ENCODE measurements at regions not wholly inside any gene's neighbourhood (a gene's known extent, or its start where the extent isn't known, plus 50 kb on each side); places are given as distances from the start of the nearest gene placed in this dataset.

GRCh38 chr13:58059624-58060023 lies 428.1 kb downstream of the PCDH17 start:
- Histone ChIP-seq H3K27ac (no peak overlapping the region), H3K36me3 (no peaks in the 10 kb centered on the region), H3K27me3 (no peaks in the 10 kb centered on the region), H3K9me3 (peaks cover 0 to 3% (median 0%) of the 10 kb centered on the region in 12 donors), H3K4me3 (no peak overlapping the region), H3K4me1 (no peaks in the 10 kb centered on the region)
- ATAC-seq (no peak), DNase-seq (no peak)
- 76 to 90% (median 81%) methylated on average over 1 of the region's 1 CpG for WGBS, 4 donors
- intact Hi-C loops (cut with DNase I), result no loop called here
- TF ChIP-seq CTCF (IDR thresholded peaks at IDR 0.05) (no peak), POLR2A (IDR thresholded peaks at IDR 0.05) (no peak)

GRCh38 chr13:58080806-58081205 lies 449.3 kb downstream of the PCDH17 start:
- Histone ChIP-seq H3K4me3 (no peak overlapping the region), H3K27ac (no peak overlapping the region), H3K4me1 (no peaks in the 10 kb centered on the region), H3K36me3 (no peaks in the 10 kb centered on the region), H3K9me3 (no peaks in the 10 kb centered on the region), H3K27me3 (no peaks in the 10 kb centered on the region)
- ATAC-seq, result no peak
- intact Hi-C loops (cut with DNase I), result no loop called here
- 58 to 66% (median 65%) methylated on average over 2 of the region's 2 CpGs for WGBS, 4 donors
- no peak for DNase-seq
- TF ChIP-seq CTCF (IDR thresholded peaks at IDR 0.05) (no peak), POLR2A (IDR thresholded peaks at IDR 0.05) (no peak)

- TF ChIP-seq POLR2A (IDR thresholded peaks at IDR 0.05) (no peak), CTCF (IDR thresholded peaks at IDR 0.05) (no peak)
- H3K27me3 ChIP-seq, result no peaks in the 10 kb centered on the region
- no peak for ATAC-seq
- intact Hi-C loops (cut with DNase I), result no loop called here
- 90 to 93% (median 90%) methylated on average over 3 of the region's 3 CpGs for WGBS, 4 donors
- DNase-seq, result no peak
- no peaks in the 10 kb centered on the region for H3K4me1 ChIP-seq
- no peaks in the 10 kb centered on the region for H3K9me3 ChIP-seq
- no peaks in the 10 kb centered on the region for H3K36me3 ChIP-seq
- H3K4me3 ChIP-seq, result no peak overlapping the region
- H3K27ac ChIP-seq, result no peak overlapping the region
These were observed 449.8 kb downstream of the PCDH17 start for GRCh38 chr13:58081301-58081820.

GRCh38 chr13:58083064-58083463 lies 451.5 kb downstream of the PCDH17 start:
- DNase-seq, result no peak
- H3K27me3 ChIP-seq, result no peaks in the 10 kb centered on the region
- H3K36me3 ChIP-seq, result no peaks in the 10 kb centered on the region
- H3K27ac ChIP-seq, result no peak overlapping the region
- H3K4me1 ChIP-seq, result no peaks in the 10 kb centered on the region
- ATAC-seq, result no peak
- TF ChIP-seq POLR2A (IDR thresholded peaks at IDR 0.05) (no peak), CTCF (IDR thresholded peaks at IDR 0.05) (no peak)
- intact Hi-C loops (cut with DNase I), result no loop called here
- H3K4me3 ChIP-seq, result no peak overlapping the region
- 86 to 89% (median 87%) methylated on average over 4 of the region's 4 CpGs for WGBS, 4 donors
- H3K9me3 ChIP-seq, result no peaks in the 10 kb centered on the region

Measured in heart left ventricle (tissue), 16 donors.